GM18867 (cell line): ENCODE measurements at regions not wholly inside any gene's neighbourhood (a gene's known extent, or its start where the extent isn't known, plus 50 kb on each side); places are given as distances from the start of the nearest gene placed in this dataset.

Experiments used
- ATAC-seq: cut with Tn5 transposase; IDR thresholded peaks from one replicate; pipeline ENCODE4 v1.9.1; 2021; ENCODE audit warnings: mild to moderate bottlenecking, moderate library complexity; ENCODE audit not compliant: unreplicated experiment

- ATAC-seq = no peak
These were observed 75.3 kb upstream of the DNAH5 start for GRCh38 chr5:14019768-14020290.

DNA sequence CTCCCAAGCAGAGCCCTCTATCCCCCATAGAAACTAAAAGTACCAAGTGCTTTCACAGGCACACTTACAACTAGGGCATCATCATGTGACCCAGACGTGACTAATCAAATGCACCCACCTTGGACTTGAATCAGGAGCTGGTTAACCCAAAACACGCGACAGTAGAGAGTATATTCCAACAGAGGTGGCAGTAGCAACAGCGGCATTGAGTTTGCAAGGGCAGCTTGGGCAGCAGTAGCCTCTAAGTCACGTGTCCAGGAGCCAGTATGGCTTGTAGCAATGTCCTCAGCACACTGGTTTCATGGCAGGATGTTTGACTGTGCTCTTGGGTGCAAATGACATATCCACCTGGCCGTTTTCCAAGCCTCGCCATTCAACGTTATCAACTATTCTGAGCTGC, 73.4 kb upstream of the DNAH5 start:
- ATAC-seq = no peak

DNA sequence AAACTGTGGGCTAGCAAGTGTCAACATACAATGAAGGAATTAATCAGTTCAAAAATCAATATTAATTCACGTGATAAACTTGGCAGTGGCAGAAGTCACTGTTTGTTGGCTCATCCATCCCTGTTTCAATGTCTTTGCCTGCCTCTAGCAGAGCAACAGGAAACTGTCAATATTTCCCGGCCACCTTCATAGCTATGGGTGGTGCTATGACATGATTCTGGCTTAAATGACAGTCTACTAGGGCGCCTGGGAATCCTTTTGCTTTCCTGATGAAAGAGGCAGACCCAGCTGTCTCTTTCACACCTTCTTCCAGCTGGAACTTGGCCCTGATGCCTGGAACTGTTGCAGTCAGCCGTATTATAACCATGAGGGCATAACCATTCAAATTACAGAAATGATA, 72.1 kb upstream of the DNAH5 start:
- no peak for ATAC-seq

DNA sequence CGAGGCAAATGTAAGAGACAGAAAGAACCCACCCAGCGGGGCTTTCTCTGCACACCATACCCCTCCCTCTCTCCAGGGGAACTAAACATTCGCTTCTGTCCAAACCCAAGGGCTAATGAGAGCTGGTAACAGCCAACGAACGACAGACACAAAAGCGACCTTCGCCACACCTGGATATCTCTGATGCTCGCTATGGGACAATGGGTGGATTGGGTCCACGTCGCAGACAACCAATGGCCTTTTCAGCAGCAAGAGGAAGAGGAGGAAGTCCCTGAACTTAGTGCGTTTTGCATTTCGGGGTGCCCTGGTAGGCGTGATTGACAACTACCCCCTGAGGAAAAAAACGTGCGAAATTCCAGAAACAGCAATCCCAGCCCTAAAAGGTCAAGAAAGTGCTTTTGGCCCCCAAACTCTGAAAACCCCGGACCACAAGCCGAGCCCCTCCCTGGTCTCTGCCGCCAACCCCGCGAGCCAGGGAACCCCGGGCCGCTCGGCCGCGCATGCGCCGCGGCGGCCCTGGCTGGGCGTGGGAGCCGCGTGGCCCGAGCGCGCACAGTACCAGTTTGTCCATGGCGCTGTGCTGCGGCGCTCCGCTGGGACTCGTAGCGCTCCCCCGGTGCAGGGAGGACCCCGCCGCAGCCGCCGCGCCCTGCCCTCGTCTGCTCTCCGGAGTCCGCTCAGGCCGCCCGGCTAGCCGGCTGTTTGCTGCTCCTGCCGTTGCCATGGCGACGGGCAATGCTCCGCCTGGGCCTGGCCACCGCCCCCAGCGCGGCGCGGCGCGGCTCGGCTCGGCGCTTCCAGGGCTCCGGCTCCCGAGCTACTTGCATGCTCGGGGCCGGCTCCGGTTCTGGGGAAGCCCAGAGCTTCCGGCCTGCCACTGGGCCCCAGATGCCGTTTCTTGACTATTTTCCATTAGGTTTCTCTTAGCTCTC, 66.9 kb upstream of the DNAH5 start:
- peak; percentile 92 for ATAC-seq

DNA sequence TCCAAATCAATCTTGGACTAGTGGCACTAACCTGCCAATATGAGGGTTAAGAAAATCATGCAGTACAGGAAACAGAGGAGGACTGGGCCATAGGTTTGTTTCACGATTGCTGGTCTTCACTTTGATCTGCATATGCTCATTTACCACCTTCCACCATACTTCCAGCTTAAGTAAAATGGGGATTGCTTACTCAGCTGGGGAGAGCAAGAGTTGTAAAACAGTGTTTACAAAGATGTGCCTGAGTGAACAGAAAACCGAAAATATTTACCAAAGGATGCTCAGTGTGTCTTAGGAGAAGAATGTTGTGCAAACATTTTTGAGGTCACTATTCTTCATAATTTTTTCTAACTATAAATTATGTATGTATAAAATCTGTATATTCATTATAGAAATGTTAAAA, 65.1 kb upstream of the DNAH5 start:
- no peak for ATAC-seq

DNA sequence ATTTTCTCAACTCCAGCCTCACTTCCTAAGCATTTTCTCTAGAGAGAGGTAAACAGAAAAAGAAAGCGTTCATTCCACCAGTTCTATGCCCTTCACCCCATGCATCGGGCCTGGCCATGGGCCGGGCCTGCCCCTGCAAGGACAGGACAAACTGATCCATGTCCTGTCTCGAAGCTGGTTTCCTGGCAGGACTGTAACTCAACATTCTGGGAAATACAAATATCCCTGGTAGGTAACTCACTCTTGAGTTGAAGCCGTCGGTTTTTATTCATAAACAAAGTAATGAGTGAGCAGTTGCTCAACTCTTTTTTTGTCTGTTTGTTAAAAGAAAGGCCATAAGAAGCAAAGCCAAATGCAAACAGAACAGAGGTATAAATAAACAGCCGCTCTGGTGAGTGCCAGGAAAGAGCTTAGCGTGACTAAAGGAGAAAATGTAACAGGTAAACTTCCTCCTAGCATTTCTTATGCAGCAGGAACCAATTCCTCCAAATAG, 64.4 kb upstream of the DNAH5 start:
- no peak for ATAC-seq

DNA sequence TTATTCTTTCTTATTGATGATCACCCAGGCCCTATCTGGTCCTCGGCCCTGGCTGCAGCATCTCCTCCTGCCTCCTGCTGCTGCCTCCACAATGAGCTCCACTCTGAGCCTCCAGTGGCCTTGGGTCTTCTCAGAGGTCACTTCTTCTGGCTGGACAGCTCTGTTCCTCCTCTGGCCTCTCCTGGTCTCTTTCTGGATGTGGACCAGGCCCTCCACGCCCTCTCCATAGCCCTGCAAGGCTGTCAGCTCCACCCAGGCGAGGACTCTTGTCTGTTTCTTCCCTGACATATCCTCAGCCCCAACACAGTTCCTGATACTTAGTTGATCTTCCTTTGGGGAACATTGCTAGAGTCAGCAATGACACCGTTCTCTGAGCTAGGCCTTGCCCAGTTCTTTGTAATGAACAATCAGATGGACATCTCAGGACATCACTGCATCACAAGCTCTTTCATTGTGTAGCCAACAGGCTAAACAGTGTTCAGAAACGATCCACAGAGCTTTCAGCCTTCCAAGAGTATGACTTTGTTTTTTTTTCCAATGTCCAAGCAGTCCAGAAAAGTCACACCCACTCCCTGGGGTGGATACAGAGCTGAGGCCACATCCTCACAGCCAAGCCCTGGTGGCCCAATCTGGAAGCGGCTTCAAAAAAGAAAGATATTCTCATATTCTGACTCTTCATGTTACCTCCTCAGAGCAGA, 62.5 kb upstream of the DNAH5 start:
- no peak for ATAC-seq

DNA sequence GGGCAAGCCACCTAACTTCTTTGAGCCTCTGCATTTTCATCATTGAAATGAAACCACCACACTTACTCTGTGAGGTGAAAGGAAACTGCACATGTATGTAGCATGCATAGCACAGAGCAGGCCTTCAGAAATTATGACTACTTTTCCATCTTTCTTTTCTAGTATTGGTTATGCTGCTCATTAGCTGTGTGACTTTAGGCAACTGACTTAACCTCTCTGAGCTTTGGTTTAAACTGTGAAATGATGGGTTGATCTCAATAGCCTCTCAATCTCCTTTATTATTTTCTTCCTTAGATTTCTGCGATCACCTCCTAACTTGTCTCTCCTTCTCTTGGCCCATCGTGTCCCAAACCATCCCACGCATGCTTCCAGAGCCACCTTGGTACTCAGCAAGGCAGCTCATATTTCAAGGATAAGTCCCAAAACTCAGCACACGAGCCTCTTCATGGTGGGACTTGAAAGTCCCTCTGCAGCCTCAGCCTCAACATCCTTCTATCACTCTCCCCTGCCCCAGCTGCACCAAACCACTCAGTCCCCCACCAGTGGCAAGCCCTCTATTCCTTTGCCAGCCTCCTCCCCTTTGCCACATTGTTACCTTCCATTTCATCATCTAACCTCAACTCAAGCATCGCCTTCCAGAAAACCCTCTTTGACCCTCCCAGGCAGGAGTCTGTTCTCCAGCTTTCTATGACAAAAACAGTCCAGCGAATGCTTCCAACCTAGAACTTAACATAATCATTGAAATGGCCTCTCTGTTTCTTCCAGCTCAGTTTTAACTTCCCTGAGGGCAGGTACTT, 60.3 kb upstream of the DNAH5 start:
- no peak for ATAC-seq

DNA sequence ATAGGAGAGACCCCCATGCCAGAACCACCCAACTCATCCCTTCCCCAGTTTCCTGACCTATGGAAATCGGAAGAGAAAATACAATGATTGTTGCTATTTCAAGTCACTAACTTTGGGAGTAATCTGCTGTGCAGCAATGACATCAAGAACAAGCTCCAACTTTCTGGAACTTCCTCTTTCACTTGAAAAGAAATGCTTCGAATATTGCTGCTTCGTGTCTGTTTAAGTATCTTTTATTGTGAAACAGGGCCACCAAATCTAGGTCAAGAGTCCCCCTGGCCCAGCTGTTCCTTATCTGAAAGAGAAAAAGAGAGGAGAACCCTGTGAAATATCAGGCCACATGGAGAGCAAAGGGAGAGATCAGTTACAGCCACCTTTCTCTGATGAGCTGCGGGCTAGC, 59.4 kb upstream of the DNAH5 start:
- no peak for ATAC-seq

- ATAC-seq = no peak
These were observed 59.0 kb upstream of the DNAH5 start for GRCh38 chr5:14003513-14003912.

GRCh38 chr5:13998254-13998653, 53.8 kb upstream of the DNAH5 start:
- ATAC-seq = no peak

DNA sequence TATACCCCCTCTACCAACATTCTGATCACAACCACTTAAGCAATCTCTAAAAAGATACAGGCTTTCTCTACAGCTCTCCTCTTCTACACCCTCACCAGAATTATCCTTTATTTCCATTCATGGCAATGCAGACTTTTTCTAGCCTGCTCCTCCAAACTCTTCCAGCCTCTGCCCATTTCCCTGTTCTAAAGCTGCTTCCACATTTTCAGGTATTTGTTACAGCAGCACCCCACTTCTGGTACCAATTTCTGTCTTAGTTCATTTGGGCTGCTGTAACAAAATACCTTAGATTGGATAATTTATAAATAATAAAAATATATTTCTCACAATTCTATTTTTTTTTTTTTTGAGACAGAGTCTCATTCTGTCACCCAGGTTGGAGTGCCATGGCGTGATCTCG, 53.0 kb upstream of the DNAH5 start:
- no peak for ATAC-seq

GRCh38 chr5:13994621-13995253, 50.2 kb upstream of the DNAH5 start:
- ATAC-seq = peak; percentile 82
